ENCODE measurements at regions not wholly inside any gene's neighbourhood (a gene's known extent, or its start where the extent isn't known, plus 50 kb on each side); places are given as distances from the start of the nearest gene placed in this dataset.

DNA sequence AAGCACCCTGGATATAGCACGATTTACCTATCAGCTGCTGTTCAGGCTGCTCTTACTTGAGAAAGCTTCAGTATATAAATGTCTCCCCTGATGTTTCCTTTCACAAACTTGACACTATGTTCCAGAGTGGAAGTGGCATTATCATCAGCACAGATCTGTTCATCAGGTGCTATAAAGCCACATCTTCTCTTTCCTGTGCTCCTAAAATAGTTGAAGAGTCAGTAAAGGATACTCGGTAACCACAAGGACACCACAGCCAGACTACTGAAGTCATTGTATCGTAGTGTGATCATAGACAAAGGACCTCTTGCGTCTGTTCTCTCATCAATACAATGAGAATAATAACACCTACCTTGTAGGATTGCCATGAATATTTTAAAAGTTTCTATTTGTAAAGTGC lies 841.0 kb upstream of the CELF4 start:
- TF ChIP-seq CTCF (IDR thresholded peaks at IDR 0.05) (no peak), POLR2A (IDR thresholded peaks at IDR 0.05) (no peak)
